HEK293 (cell line): ENCODE measurements at regions not wholly inside any gene's neighbourhood (a gene's known extent, or its start where the extent isn't known, plus 50 kb on each side); places are given as distances from the start of the nearest gene placed in this dataset.

Source experiments
- CTCF ChIA-PET: fragments of 350-600 bp; formaldehyde crosslinking; extraction: SDS; loops from one replicate; lab custom pipeline; 2021; ENCODE audit warnings: antibody characterized with exemption; lab: Yijun Ruan, JAX
- POLR2A ChIA-PET: fragments of 300-600 bp; formaldehyde crosslinking; extraction: SDS; loops from one replicate; lab custom pipeline; 2020; ENCODE audit warnings: antibody characterized with exemption, inconsistent platforms; lab: Yijun Ruan, JAX
- H3K27ac ChIP-seq: fragments of 200-500 bp; sonication (Bioruptor generic); 2 replicates; pipeline ENCODE4 v1.5.1; 2014; ENCODE audit warnings: low read depth, low read length, control low read depth, inconsistent platforms; ENCODE audit errors: extremely low read depth
- H3K36me3 ChIP-seq, 2 experiments: fragments of 200-500 bp in 1 of 2; sonication (Bioruptor generic) in 1 of 2; 1 replicate in 1 of 2; 2 replicates in 1 of 2; pipeline ENCODE4 v1.5.1; 2014 to 2017; ENCODE audit warnings: inconsistent platforms in 2 of 2, low read length in 2 of 2; ENCODE audit not compliant: control insufficient read depth in 2 of 2, insufficient read depth in 1 of 2
- H3K4me1 ChIP-seq: fragments of 200-500 bp; sonication (Bioruptor generic); 2 replicates; pipeline ENCODE4 v1.5.1; 2014; ENCODE audit warnings: mild to moderate bottlenecking, low read length, inconsistent platforms; ENCODE audit not compliant: control insufficient read depth, insufficient read depth
- H3K4me3 ChIP-seq: 2 replicates; pipeline ENCODE4 v1.5.1; 2011; ENCODE audit warnings: low read depth, mild to moderate bottlenecking, control low read depth, low read length, moderate library complexity
- H3K9me3 ChIP-seq: fragments of 200-500 bp; sonication (Bioruptor generic); 2 replicates; pipeline ENCODE4 v1.5.1; 2014; ENCODE audit warnings: low read depth, low read length, inconsistent platforms; ENCODE audit not compliant: control insufficient read depth, insufficient read depth
- AEBP2 ChIP-seq: fragments of 450-650 bp; formaldehyde crosslinking; IDR thresholded peaks from 2 replicates; pipeline ENCODE4 v1.5.1; 2016; ENCODE audit warnings: missing biosample characterization, missing genetic modification characterization, borderline replicate concordance
- PRDM2 ChIP-seq: fragments of 450-650 bp; formaldehyde crosslinking; IDR thresholded peaks from 2 replicates; pipeline ENCODE4 v1.5.1; 2016; ENCODE audit warnings: missing biosample characterization, missing genetic modification characterization, borderline replicate concordance
- SALL2 ChIP-seq: fragments of 450-650 bp; formaldehyde crosslinking; IDR thresholded peaks from 2 replicates; pipeline ENCODE4 v1.5.0; 2017; ENCODE audit warnings: missing biosample characterization, mild to moderate bottlenecking, missing genetic modification characterization, borderline replicate concordance
- ZBTB6 ChIP-seq: fragments of 450-650 bp; formaldehyde crosslinking; IDR thresholded peaks from 2 replicates; pipeline ENCODE4 v1.5.1; 2017; ENCODE audit warnings: missing biosample characterization, missing genetic modification characterization
- ZNF112 ChIP-seq: fragments of 450-650 bp; formaldehyde crosslinking; IDR thresholded peaks from 2 replicates; pipeline ENCODE4 v1.5.0; 2017; ENCODE audit warnings: missing biosample characterization, missing genetic modification characterization
- ZNF157 ChIP-seq: fragments of 450-650 bp; formaldehyde crosslinking; IDR thresholded peaks from 2 replicates; pipeline ENCODE4 v1.5.1; 2016; ENCODE audit warnings: missing biosample characterization, missing genetic modification characterization
- ZNF169 ChIP-seq: fragments of 450-650 bp; formaldehyde crosslinking; IDR thresholded peaks from 2 replicates; pipeline ENCODE4 v1.5.1; 2016; ENCODE audit warnings: missing biosample characterization, missing genetic modification characterization
- ZNF174 ChIP-seq: fragments of 450-650 bp; formaldehyde crosslinking; IDR thresholded peaks from 2 replicates; pipeline ENCODE4 v1.5.0; 2017; ENCODE audit warnings: missing biosample characterization, mild to moderate bottlenecking, missing genetic modification characterization
- ZNF248 ChIP-seq: fragments of 450-650 bp; formaldehyde crosslinking; IDR thresholded peaks from 2 replicates; pipeline ENCODE4 v1.5.1; 2017; ENCODE audit warnings: missing biosample characterization, missing genetic modification characterization
- ZNF394 ChIP-seq: fragments of 450-650 bp; formaldehyde crosslinking; IDR thresholded peaks from 2 replicates; pipeline ENCODE4 v1.5.1; 2016; ENCODE audit warnings: missing biosample characterization, missing genetic modification characterization, mild to moderate bottlenecking, moderate library complexity, borderline replicate concordance
- ZNF530 ChIP-seq: fragments of 450-650 bp; formaldehyde crosslinking; IDR thresholded peaks from 2 replicates; pipeline ENCODE4 v1.5.1; 2016; ENCODE audit warnings: low read depth, missing biosample characterization, missing genetic modification characterization
- ZNF621 ChIP-seq: fragments of 450-650 bp; formaldehyde crosslinking; IDR thresholded peaks from 2 replicates; pipeline ENCODE4 v1.5.1; 2017; ENCODE audit warnings: missing biosample characterization, missing genetic modification characterization
- ZNF624 ChIP-seq: fragments of 450-650 bp; formaldehyde crosslinking; IDR thresholded peaks from 2 replicates; pipeline ENCODE4 v1.5.1; 2017; ENCODE audit warnings: missing biosample characterization, missing genetic modification characterization
- ZNF777 ChIP-seq: fragments of 450-650 bp; formaldehyde crosslinking; IDR thresholded peaks from 2 replicates; pipeline ENCODE4 v1.5.1; 2017; ENCODE audit warnings: missing biosample characterization, missing genetic modification characterization, borderline replicate concordance
- ZNF791 ChIP-seq: fragments of 450-650 bp; formaldehyde crosslinking; IDR thresholded peaks from 2 replicates; pipeline ENCODE4 v1.5.1; 2016; ENCODE audit warnings: missing biosample characterization, missing genetic modification characterization
- ZSCAN23 ChIP-seq: fragments of 450-650 bp; formaldehyde crosslinking; IDR thresholded peaks from 2 replicates; pipeline ENCODE4 v1.5.1; 2016; ENCODE audit warnings: missing biosample characterization, missing genetic modification characterization
- ZSCAN30 ChIP-seq: fragments of 450-650 bp; IDR thresholded peaks from 2 replicates; pipeline ENCODE4 v1.5.1; 2018; ENCODE audit warnings: missing biosample characterization, mild to moderate bottlenecking, missing genetic modification characterization, moderate library complexity

GRCh38 chr5:100424017-100424416 lies 111.2 kb upstream of the FAM174A start:
- H3K4me3 ChIP-seq, result no peak overlapping the region
- H3K27ac ChIP-seq, result no peak overlapping the region
- no peaks in the 10 kb centered on the region; the same call in 1 of the 2 replicates for H3K9me3 ChIP-seq
- ChIA-PET CTCF (interaction anchor here (1.2 kb wide), 1 partner anchor 1336 kb away, joined by 4 read pairs; no protein-coding TSS in a partner anchor), POLR2A (no interaction called here)
- TF ChIP-seq AEBP2 (tag by site-specific recombination) (no peak), ZBTB6 (tag by site-specific recombination) (no peak), ZNF624 (tag by site-specific recombination) (no peak), ZSCAN23 (tag by site-specific recombination) (no peak), ZNF248 (tag by site-specific recombination) (no peak), ZNF777 (tag by site-specific recombination) (no peak), ZNF112 (tag by site-specific recombination) (no peak), SALL2 (no peak), ZNF169 (tag by site-specific recombination) (no peak)
- H3K4me1 ChIP-seq, result no peaks in the 10 kb centered on the region
- no peaks in the 10 kb centered on the region for H3K36me3 ChIP-seq

- H3K36me3 ChIP-seq, result no peaks in the 10 kb centered on the region
- H3K4me3 ChIP-seq, result no peak overlapping the region
- no peaks in the 10 kb centered on the region for H3K4me1 ChIP-seq
- ChIA-PET CTCF (interaction anchor here (1.2 kb wide), 1 partner anchor 1335 kb away, joined by 4 read pairs; no protein-coding TSS in a partner anchor), POLR2A (no interaction called here)
- H3K27ac ChIP-seq, result no peak overlapping the region
- TF ChIP-seq ZNF157 (tag by site-specific recombination) (no peak), ZNF530 (tag by site-specific recombination) (no peak), ZSCAN30 (tag by site-specific recombination) (no peak), ZNF621 (no peak), ZNF174 (tag by site-specific recombination) (no peak), ZNF394 (tag by site-specific recombination) (no peak), ZNF791 (tag by site-specific recombination) (no peak), PRDM2 (tag by site-specific recombination) (no peak)
- no peaks in the 10 kb centered on the region; the same call in 1 of the 2 replicates for H3K9me3 ChIP-seq
These were observed 111.8 kb upstream of the FAM174A start for GRCh38 chr5:100423330-100423729.
